ENCODE measurements at regions not wholly inside any gene's neighbourhood (a gene's known extent, or its start where the extent isn't known, plus 50 kb on each side); places are given as distances from the start of the nearest gene placed in this dataset.

GRCh38 chr4:14247767-14248166 lies 620.2 kb upstream of the BOD1L1 start:
- no peak for DNase-seq (ENCODE audit: low spot score)

DNA sequence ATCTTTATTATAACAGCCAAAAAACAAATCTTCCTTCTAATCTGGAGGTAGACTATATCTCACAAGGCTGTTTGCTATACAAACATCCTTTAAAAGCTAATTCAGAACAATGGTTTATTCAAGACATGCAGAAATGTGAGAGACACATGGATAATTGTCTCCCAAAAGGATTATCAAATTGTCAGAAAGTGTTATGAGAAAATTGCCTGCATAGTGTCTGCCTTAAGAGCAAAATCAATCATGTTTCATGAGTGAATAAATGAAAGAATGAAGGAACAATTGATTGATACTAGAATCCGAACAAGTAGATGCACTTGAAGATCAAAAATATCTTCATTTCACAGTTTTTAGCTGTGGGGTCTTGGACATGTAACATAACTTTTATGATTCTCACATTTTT lies 621.7 kb upstream of the BOD1L1 start:
- no peak for DNase-seq (ENCODE audit: low spot score)

GRCh38 chr4:14254252-14254651 lies 626.7 kb upstream of the BOD1L1 start:
- DNase-seq (ENCODE audit: low spot score): peak; percentile 32

DNA sequence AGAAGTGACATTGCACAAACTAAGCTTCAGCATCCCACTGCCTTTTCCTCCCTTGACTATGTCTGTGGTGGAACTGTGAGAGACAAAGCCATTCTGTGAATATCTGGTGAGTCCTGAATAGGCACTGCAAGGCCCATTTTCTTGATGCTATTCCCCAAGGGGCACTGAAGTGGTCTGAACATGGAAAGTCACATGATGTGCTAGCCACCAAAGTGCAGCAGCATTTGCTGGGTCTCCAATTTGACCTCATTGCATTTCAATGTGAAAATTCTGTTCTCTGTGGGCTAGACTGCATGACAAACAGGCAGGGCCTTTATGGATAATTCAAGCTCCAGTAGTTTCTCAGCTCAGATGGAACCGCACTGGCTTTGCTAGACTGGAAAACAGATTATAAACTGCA lies 627.4 kb upstream of the BOD1L1 start:
- peak; percentile 20 for DNase-seq (ENCODE audit: low spot score)

GRCh38 chr4:14257903-14258302 lies 630.4 kb upstream of the BOD1L1 start:
- DNase-seq (ENCODE audit: low spot score): no peak

- no peak for DNase-seq (ENCODE audit: low spot score)
These were observed 632.4 kb upstream of the BOD1L1 start for GRCh38 chr4:14259936-14260335.

- DNase-seq (ENCODE audit: low spot score): no peak
These were observed 633.1 kb upstream of the BOD1L1 start for GRCh38 chr4:14260591-14260990.

GRCh38 chr4:14262221-14262620 lies 634.7 kb upstream of the BOD1L1 start:
- no peak for DNase-seq (ENCODE audit: low spot score)

DNA sequence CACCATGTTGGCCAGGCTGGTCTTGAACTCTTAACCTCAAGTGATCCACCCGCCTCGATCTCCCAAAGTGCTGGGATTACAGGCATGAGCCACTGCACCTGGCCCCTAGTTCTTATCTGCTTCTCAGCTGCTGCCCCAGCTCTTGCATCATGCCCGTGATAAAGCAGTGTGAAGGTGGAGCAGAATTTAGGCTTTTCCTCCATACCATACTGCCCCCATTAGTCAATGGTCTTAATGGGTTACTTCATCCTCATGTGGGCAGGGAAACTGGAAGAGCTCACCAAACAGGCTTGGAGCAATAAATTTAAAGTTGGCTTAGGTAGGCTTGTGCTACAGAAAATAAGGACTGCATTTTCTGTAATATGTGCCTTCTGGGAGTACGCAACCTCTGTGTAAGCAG lies 636.9 kb upstream of the BOD1L1 start:
- no peak for DNase-seq (ENCODE audit: low spot score)

DNA sequence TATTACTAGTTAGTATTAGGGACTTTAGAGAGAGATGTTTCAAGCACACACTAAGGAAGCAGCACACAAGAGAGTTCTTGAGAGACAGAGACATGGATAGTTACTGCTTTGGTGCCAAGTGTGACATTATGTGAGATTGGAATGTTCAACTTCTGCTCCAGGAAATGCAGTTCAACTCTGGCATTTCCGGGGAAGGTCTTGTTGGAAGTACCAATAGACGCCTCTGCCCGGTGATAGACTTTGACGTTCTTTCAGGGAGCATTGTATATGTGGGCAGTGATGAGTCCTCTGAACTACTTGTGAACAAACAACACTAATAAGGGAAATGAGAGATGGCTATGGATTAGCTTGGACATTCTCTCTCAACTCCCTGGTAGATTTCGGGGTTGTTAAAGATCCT lies 638.1 kb upstream of the BOD1L1 start:
- DNase-seq (ENCODE audit: low spot score): no peak

GRCh38 chr4:14267373-14268060 lies 640.0 kb upstream of the BOD1L1 start:
- DNase-seq (ENCODE audit: low spot score): no peak

GRCh38 chr4:14269824-14270223 lies 642.3 kb upstream of the BOD1L1 start:
- DNase-seq (ENCODE audit: low spot score): no peak

- no peak for DNase-seq (ENCODE audit: low spot score)
These were observed 644.7 kb upstream of the BOD1L1 start for GRCh38 chr4:14272206-14272605.

DNA sequence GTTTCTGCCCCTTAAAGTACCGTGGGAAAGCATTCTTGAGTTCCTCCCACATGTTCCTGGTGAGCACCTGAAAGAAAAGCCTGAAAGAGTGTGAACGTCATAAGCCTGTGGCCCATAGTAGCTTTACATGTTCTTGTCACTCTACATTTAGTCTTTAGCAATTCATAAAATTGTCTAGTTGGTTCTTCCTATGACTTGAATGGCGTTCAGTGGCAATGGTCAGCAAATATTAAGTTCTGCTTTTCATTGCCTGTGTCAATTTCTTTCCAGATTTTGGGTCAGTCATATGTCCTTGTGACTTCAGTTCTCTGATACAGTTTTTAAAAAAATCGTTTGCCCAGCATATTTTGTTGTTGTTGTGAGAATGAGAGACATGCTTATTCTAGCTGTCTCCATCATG lies 650.0 kb upstream of the BOD1L1 start:
- no peak for DNase-seq (ENCODE audit: low spot score)

DNA sequence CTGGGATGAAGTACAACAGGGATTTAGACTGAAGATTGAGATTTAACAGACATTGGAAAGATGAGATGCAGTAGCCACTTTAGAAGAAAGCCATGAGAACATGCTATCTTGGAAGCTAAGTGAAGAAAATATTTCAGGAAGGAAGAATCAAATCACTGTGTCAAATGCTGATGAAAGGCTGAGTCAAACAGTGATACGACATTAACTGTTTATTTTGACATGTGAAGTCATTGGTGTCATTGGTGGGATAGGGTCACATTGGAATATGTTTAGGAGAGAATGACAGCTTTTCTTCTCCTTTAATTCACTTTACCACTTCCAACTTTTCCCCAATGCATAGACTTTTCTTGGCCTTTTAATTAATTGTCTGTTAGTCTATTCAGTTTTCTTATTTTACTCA lies 653.0 kb upstream of the BOD1L1 start:
- DNase-seq (ENCODE audit: low spot score): no peak

DNA sequence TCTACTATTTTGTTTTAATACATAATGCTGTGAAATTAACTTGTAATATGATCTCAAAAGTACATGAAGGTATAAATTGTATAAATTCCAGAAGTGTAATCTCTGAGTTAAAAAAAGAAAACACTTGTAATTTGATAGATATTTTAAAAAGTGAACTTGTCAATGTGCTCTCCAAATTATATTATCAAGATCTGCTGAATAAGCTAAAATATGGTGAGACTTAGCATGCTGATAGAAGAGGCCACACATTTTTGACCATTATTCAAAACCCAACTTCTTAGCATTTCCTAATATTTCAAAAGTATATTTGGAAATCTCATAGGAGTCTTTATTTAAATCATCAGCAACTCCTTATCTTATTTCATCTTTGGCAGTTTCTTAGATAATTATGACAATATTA lies 657.1 kb upstream of the BOD1L1 start:
- DNase-seq (ENCODE audit: low spot score): no peak

DNA sequence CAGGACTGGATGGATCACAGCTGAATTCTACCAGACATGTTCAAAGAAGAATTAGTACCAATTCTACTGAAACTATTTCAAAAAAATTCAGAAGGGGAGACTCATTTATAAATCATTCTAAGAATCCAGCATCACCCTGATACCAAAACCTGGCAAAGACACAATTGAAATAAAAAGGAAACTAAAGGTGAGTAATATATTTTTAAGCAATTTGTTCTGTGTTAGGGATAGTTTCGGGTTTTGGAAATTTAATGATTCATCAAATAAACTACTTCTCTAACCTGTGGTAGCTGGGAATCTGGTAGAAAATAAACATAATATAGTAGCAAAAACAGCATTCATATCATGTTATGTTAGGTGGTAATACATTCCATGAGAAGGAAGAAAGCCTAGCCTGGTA lies 662.2 kb upstream of the BOD1L1 start:
- DNase-seq (ENCODE audit: low spot score): peak; percentile 85

DNA sequence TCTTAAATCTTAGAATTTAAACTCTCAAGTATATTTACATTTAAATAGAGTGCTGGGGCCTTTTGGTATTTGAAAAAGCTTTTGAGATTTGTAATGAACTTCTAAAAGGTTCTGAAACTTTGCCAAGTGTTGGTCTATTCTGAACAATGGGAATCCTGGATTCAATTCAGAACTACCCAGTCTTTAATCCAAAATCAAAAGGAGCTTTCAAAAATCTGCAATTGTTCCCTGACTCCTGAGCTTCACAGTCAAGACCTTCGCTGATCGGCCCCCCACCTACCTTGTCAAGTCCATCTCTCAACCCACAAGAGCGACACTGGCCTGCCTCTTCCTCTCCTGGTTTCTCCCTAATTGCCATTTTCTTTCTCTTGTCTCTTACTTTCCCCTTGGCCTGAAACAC lies 666.1 kb upstream of the BOD1L1 start:
- DNase-seq (ENCODE audit: low spot score): no peak

DNA sequence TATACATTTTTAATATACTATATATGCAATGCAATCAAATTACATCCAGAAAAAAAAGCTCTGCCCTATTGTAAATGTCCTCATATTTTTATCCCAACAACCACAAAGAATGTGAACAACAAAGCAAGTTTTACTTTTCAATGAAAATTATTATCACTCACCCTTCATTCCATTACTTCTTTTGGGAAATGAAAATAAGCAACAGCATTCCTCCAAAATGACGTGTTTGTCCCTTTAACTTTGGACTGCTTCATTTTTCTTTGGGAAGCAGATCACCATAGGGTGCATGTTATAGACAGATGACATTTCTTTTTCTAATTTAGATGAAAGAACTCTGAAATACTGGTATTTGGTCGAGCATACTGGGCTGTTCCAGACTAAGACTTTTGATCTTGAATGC lies 667.1 kb upstream of the BOD1L1 start:
- no peak for DNase-seq (ENCODE audit: low spot score)

- no peak for DNase-seq (ENCODE audit: low spot score)
These were observed 671.6 kb upstream of the BOD1L1 start for GRCh38 chr4:14299166-14299565.

GRCh38 chr4:14302021-14302420 lies 674.5 kb upstream of the BOD1L1 start:
- no peak for DNase-seq (ENCODE audit: low spot score)

DNA sequence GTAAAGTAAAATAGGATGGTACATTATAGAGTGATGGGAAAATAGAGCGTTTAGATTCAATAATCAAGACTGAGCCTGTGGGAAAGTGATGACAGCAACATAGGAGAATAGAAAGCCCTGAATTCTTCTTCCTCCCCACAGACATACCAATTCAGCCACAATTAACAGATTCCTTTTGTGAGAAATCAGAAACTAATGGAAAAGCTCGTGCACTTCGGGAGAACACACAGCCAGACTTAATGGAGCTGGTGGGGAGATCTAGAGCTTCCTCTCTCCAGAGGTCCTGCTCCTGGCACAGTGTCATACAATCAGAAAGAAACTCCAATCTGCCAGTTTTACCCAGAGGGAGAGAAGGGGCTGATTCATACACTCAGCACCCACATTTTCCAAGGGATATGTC lies 676.3 kb upstream of the BOD1L1 start:
- DNase-seq (ENCODE audit: low spot score): no peak

DNA sequence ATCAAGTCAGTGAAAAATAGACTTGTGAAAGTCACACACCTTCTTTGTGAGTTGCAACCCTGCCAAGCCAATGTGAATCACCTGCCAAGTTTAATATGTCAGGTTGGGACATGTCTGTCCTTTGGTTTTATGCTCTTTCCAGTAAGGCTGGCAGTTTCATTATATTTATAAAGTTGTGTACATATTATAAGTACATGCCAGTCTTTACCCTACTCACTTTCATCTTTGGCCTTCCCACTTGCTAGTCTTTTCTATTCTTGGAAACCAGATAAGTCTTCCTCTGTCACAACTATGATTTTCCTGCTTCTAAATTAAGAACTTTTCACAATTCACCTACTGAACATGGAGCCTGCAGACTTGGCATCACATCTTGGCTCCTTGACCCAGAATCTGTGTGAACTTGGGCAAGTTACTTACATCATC lies 680.7 kb upstream of the BOD1L1 start:
- DNase-seq (ENCODE audit: low spot score): no peak

DNA sequence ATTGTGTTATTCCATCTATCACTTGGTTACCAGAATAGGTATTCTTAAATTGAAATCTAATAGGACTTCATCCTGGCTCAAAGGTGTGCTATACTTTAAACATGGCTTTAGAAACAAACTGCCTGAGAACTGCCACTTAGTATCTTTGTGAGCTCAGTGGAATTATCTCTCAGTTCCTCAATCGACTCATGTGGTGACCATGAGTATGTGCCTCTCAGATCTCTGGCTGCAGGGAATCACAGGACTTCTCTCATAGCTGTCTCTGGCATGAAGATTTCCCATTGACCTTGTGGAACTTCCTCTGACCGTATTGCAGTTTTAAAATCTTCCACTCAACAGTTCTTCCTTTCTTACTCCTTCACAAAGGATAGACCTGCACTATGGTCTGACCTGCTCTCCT lies 681.9 kb upstream of the BOD1L1 start:
- no peak for DNase-seq (ENCODE audit: low spot score)

GRCh38 chr4:14313757-14314156 lies 686.2 kb upstream of the BOD1L1 start:
- no peak for DNase-seq (ENCODE audit: low spot score)
